BJ (cell line): ENCODE measurements at regions not wholly inside any gene's neighbourhood (a gene's known extent, or its start where the extent isn't known, plus 50 kb on each side); places are given as distances from the start of the nearest gene placed in this dataset.

Source experiments
- CTCF ChIA-PET: fragments of 350-600 bp; formaldehyde crosslinking; extraction: SDS; loops from one replicate; lab custom pipeline; 2021; ENCODE audit warnings: antibody characterized with exemption, inconsistent platforms; lab: Yijun Ruan, JAX
- POLR2A ChIA-PET: fragments of 300-600 bp; sonication (Branson Sonifier 250); formaldehyde crosslinking; extraction: SDS; loops from one replicate; lab custom pipeline; 2021; ENCODE audit warnings: antibody characterized with exemption; lab: Charles Lee
- DNase-seq: peaks from one replicate; pipeline ENCODE4 v3.0.0-alpha.2; 2011; ENCODE audit warnings: low read depth
- H3K27me3 ChIP-seq: 2 replicates; pipeline ENCODE4 v1.6.0; 2011; ENCODE audit warnings: low read length; ENCODE audit not compliant: control insufficient read depth, insufficient read depth
- H3K36me3 ChIP-seq: 2 replicates; pipeline ENCODE4 v1.5.1; 2011; ENCODE audit warnings: low read length; ENCODE audit not compliant: control insufficient read depth, insufficient read depth
- H3K4me3 ChIP-seq: 2 replicates; pipeline ENCODE4 v1.5.1; 2011; ENCODE audit warnings: low read depth, mild to moderate bottlenecking, control low read depth, low read length
- TF ChIP-seq, protein P1 (sequence below): IDR thresholded peaks from 2 replicates; pipeline ENCODE4 v1.5.1; 2011; ENCODE audit warnings: low read depth, mild to moderate bottlenecking, control low read depth, inconsistent platforms, low read length, moderate library complexity; ENCODE audit not compliant: insufficient read depth

DNA sequence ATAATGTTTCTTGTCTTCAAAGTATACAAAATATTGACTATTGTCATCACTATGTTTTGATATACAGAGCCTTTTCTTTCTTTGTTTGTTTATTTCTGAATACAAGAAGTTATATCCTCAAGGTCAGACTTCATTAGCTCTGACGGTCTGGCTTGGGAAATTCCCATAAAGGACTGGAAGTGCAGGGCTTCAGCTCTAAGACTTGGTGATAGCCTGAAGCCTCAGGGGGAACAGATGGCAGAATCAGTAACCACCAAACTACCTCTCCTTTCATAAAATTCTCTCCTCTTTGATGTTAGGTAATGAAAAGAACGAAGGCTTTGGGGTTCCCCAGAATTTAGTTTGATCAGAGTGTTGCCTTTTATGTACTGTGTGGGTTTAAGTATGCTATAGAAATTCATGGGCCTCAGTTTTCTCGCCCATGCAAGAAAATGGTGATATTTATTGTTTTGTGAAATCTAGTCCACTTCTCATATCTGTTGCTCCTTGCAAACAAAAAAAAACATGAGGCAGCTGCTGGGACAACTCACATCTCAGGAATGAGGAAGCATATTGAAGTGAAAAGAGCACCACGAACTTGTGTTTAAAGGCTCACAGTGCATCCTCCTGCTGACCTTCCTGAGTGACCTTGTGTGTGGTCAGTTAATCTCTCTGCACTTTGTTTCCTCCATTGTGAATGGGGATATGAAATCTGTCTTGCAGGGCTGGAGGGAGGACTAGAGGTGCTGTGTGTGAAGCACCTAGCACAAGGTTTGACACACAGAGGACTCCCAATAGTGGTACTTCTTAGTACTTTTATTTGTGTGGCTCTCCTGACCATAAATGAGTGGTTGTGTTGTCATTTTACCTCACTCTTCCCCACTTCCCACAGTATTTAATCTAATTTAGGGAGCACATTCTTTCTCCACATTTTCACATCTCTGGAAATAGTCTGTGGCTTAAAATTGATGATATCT, 569.8 kb upstream of the IL12A start:
- ChIA-PET CTCF (no interaction called here), POLR2A (no interaction called here)
- peak; percentile 19 for DNase-seq
- Histone ChIP-seq H3K36me3 (no peaks in the 10 kb centered on the region), H3K27me3 (no peaks in the 10 kb centered on the region), H3K4me3 (no peak overlapping the region)
- TF ChIP-seq, protein P1, sequence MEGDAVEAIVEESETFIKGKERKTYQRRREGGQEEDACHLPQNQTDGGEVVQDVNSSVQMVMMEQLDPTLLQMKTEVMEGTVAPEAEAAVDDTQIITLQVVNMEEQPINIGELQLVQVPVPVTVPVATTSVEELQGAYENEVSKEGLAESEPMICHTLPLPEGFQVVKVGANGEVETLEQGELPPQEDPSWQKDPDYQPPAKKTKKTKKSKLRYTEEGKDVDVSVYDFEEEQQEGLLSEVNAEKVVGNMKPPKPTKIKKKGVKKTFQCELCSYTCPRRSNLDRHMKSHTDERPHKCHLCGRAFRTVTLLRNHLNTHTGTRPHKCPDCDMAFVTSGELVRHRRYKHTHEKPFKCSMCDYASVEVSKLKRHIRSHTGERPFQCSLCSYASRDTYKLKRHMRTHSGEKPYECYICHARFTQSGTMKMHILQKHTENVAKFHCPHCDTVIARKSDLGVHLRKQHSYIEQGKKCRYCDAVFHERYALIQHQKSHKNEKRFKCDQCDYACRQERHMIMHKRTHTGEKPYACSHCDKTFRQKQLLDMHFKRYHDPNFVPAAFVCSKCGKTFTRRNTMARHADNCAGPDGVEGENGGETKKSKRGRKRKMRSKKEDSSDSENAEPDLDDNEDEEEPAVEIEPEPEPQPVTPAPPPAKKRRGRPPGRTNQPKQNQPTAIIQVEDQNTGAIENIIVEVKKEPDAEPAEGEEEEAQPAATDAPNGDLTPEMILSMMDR, result no peak

DNA sequence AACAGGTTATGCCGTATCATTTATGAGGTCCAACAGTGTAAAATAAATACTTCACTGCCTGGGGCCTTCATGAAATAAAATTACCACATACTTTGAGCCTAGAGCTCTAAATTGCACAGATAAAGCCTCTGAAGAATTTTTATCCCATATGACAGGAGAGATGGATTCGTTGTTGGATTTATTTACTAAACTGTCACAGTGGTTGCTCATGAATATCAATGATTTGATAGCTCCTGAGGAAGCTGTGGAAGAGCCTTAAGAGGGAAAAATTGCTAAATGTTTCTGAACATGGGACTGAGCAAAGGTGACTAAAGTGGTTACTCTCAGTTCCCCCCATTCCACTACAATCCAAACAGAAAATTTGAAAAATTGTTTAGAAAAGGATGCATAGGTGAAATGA, 558.9 kb upstream of the IL12A start:
- H3K4me3 ChIP-seq, result no peak overlapping the region
- H3K36me3 ChIP-seq, result no peaks in the 10 kb centered on the region
- DNase-seq, result no peak
- POLR2A ChIA-PET, result no interaction called here
- TF ChIP-seq, protein P1, result no peak
- H3K27me3 ChIP-seq, result no peaks in the 10 kb centered on the region; the same call in 1 of the 2 replicates
- CTCF ChIA-PET, result no interaction called here

DNA sequence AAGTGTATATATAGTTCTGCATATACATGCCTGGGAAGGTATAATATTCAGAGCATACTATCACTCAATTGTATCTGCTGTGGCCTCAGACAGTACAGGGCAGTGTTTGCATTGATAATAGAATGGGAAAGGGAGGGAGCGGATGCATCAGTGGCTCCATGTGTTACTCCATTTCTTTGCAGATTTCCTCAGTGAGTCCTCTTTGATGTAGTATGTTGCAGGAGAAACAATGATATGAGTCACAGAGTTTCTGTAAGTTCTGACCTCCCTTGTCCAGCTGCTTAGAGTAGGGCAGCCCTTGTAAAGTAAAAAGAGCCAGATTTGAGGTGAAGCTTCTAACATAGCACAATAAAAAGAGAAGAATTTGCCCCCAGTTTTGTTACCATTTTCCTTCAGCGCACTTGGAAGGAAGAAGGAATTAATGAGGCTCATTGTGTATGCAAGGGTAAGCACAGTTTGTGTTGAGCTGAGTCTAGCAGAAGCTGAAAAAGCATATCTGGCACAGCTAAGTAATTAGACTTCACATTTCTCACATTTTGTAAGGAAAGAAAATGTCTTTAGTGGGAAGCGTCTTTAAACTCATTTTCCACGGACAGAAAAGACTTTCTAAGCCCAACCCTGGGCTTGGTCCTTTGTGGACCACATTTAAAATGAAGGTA, 555.8 kb upstream of the IL12A start:
- no peaks in the 10 kb centered on the region; the same call in 1 of the 2 replicates for H3K27me3 ChIP-seq
- DNase-seq, result no peak
- ChIA-PET CTCF (interaction anchor here (0.7 kb wide), 1 partner anchor 1513 kb away, joined by 3 read pairs; no protein-coding TSS in a partner anchor), POLR2A (interaction anchor here (0.6 kb wide), 1 partner anchor 322 kb away, joined by 3 read pairs; no protein-coding TSS in a partner anchor)
- TF ChIP-seq, protein P1, result no peak
- no peak overlapping the region for H3K4me3 ChIP-seq
- no peaks in the 10 kb centered on the region for H3K36me3 ChIP-seq

DNA sequence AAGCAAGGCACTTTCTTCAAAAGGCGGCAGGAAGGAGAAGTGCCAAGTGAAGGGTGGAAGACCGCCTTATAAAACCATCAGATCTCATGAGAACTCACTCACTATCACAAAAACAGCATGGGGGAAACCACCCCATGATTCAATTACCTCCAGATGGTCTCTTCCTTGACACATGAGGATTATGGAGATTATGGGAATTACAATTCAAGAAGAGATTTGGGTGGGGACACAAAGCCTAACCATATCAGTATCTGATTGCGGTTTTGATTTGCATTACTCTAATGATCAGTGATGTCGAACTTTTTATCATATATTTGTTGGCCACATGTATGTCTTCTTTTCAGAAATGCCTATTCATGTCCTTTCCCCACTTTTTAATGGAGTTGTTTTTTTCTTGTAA, 549.3 kb upstream of the IL12A start:
- TF ChIP-seq, protein P1, result no peak
- peaks cover 1% of the 10 kb centered on the region; the same call in 1 of the 2 replicates for H3K27me3 ChIP-seq
- ChIA-PET POLR2A (interaction anchor here (0.6 kb wide), 1 partner anchor 356 kb away, joined by 3 read pairs; no protein-coding TSS in a partner anchor), CTCF (no interaction called here)
- DNase-seq, result no peak
- no peaks in the 10 kb centered on the region for H3K36me3 ChIP-seq
- no peak overlapping the region for H3K4me3 ChIP-seq

DNA sequence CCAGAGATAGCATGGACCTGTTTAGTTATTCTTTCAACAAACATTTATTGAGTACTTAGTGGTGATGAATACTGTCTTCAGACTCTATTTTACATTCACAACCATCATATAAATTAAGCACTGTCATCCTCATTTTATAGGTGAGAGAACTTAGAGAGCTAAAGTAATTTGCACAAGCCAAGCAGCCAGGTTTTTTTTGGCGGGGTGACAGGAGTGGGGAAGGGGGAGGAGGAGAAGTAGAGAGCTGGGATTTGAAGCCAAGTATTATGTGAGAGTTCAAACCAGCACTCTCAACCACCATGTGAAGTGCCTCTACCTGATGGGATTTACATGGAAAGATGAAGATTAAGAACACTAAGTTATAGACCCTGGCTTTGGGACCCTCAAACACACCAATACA, 547.4 kb upstream of the IL12A start:
- no peaks in the 10 kb centered on the region for H3K36me3 ChIP-seq
- no peak overlapping the region for H3K4me3 ChIP-seq
- ChIA-PET CTCF (no interaction called here), POLR2A (no interaction called here)
- DNase-seq, result no peak
- peaks cover 1% of the 10 kb centered on the region; the same call in 1 of the 2 replicates for H3K27me3 ChIP-seq
- TF ChIP-seq, protein P1, result no peak
